ENCODE measurements at regions not wholly inside any gene's neighbourhood (a gene's known extent, or its start where the extent isn't known, plus 50 kb on each side); places are given as distances from the start of the nearest gene placed in this dataset.
"Not testable (repeated sequence)": the region's sequence is repeated elsewhere in the genome, so short reads cannot be mapped to it uniquely, and the experiment has no call there.

DNA sequence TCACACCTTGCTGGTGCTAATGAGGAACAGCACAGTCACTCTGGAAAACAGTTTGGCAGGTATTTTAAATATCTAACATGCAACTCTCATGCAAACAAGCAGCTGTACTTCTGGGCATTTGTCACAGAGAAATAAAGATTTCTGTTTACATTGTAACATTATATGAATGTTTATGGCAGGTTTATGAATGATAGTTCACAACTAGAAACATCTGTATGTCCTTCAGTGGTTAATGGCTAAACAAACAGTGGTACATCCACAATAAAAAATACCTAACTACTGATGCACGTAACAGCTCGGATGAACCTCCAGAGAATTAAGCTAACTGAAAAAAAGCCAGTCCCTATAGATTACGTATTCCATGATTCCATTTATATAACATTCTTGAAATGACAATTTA is 109.6 kb downstream of the GPR37 start:
- Mint-ChIP-seq H3K9me3 (peaks cover 3% of the 10 kb centered on the region), H3K27me3 (no peaks in the 10 kb centered on the region), H3K4me1 (no peaks in the 10 kb centered on the region), H3K4me3 (no peak overlapping the region), H3K36me3 (ENCODE audit: low read depth) (no peaks in the 10 kb centered on the region), H3K27ac (no peak overlapping the region)
- ATAC-seq (replicated peaks), result no peak

DNA sequence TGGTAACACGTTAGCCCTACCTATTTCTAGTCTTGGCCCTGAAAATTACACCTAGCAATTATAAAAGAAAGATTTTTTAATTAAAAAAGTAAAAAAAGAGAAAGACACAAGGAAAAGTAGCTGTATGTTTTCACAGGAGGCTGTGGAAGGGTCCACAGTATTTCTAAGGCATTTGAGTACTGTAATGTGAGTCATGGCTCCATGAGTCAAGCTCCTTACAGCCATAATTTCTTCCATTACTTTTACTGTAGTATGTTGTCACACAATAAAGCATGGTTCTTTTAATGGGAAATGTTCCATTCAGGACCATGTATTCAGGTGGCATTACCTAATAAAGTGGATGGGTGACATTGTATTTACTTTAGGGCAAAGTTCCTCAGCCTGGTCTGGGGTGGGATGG is 113.4 kb downstream of the GPR37 start:
- Mint-ChIP-seq H3K27ac (no peak overlapping the region), H3K4me3 (no peak overlapping the region), H3K9me3 (peaks cover 3% of the 10 kb centered on the region), H3K4me1 (peaks cover 17% of the 10 kb centered on the region), H3K36me3 (ENCODE audit: low read depth) (no peaks in the 10 kb centered on the region), H3K27me3 (no peaks in the 10 kb centered on the region)
- ATAC-seq (replicated peaks), result no peak

DNA sequence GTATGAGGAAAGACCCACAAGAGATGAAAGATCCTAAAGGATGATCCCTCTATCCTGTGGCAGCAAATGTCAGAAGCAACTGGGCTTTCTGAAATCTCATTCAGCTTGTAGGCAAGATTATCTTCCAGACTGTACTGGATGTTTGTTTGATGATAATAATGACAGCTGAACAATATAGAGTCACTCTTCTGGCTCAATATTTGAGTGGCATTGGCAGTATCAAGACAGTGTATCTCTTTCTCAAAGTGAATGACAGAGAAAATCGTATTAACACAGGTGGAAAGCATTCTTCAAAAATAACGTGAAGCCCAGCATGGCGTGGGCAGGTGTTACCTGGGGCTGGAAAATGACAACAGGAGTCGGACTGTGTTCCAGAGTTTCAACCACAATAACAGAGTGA is 114.5 kb downstream of the GPR37 start:
- no peaks in the 10 kb centered on the region for H3K27me3 Mint-ChIP-seq
- no peak for ATAC-seq (replicated peaks)
- H3K4me3 Mint-ChIP-seq, result no peak overlapping the region
- H3K4me1 Mint-ChIP-seq, result peaks cover 17% of the 10 kb centered on the region
- no peaks in the 10 kb centered on the region for H3K36me3 Mint-ChIP-seq (ENCODE audit: low read depth)
- no peak overlapping the region for H3K27ac Mint-ChIP-seq
- peaks cover 3% of the 10 kb centered on the region for H3K9me3 Mint-ChIP-seq

- ATAC-seq (replicated peaks), result no peak
- H3K27me3 Mint-ChIP-seq, result no peaks in the 10 kb centered on the region
- H3K4me3 Mint-ChIP-seq, result peak overlapping the region; percentile 68
- peaks cover 3% of the 10 kb centered on the region for H3K9me3 Mint-ChIP-seq
- peak overlapping the region; percentile 42 for H3K27ac Mint-ChIP-seq
- H3K36me3 Mint-ChIP-seq (ENCODE audit: low read depth), result no peaks in the 10 kb centered on the region
- peaks cover 17% of the 10 kb centered on the region for H3K4me1 Mint-ChIP-seq
Measured at GRCh38 chr7:124649397-124650014, 116.1 kb downstream of the GPR37 start.

DNA sequence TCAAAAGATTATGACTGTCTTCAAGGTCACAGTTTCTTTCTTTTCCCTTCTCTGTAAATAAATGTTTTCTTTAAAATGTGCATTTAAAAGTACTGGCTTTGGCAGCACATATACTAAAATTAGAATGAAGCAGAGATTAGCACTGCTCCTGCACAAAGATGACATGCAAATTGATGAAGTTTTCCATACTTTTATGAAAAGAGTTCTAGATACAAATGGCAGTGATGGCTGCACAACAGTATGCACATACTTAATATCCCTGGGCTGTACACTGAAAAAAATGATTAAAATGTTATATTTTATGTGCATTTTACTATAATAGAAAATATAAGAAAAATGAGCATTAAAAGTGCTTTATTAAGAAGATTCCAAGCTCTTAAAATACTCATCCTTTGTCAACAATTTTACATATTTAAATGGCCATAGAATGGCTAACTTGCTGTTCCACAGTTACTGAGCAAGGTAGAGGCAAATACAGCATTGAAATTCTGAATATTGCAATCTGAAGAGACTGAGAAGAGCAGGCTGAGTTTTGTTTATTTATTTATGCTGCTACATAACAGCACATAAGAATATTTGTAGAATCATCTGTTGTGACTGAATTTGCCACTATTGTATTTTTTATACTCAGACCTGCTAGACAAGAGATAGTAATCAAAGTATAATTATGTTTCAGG is 117.8 kb downstream of the GPR37 start:
- Mint-ChIP-seq H3K27ac (no peak overlapping the region), H3K36me3 (ENCODE audit: low read depth) (no peaks in the 10 kb centered on the region), H3K4me3 (no peak overlapping the region), H3K9me3 (peaks cover 3% of the 10 kb centered on the region), H3K4me1 (peaks cover 17% of the 10 kb centered on the region), H3K27me3 (no peaks in the 10 kb centered on the region)
- no peak for ATAC-seq (replicated peaks)

DNA sequence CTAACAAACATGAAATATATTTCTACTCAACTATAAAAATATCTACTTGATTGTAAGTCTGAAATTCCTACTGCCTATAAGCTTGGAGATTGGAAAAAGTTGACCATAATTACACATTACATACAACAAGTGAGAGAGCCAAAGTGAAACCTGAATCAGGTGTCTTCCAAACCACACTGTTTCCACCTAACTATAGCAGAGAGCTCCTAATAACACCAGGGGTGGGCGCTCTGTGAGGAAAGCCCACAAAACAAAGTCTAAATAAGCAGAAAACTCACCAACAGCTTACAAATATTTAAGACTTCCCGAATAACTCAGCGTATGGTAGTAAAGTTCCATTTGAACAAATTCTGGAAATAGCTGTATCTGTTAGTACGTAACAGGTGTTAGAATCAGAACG is 119.9 kb downstream of the GPR37 start:
- no peaks in the 10 kb centered on the region for H3K27me3 Mint-ChIP-seq
- H3K4me1 Mint-ChIP-seq, result peaks cover 17% of the 10 kb centered on the region
- H3K36me3 Mint-ChIP-seq (ENCODE audit: low read depth), result no peaks in the 10 kb centered on the region
- no peak overlapping the region for H3K27ac Mint-ChIP-seq
- ATAC-seq (replicated peaks), result no peak
- no peak overlapping the region for H3K4me3 Mint-ChIP-seq
- no peaks in the 10 kb centered on the region for H3K9me3 Mint-ChIP-seq

- no peak overlapping the region for H3K27ac Mint-ChIP-seq
- H3K4me3 Mint-ChIP-seq, result no peak overlapping the region
- H3K9me3 Mint-ChIP-seq, result no peaks in the 10 kb centered on the region
- H3K27me3 Mint-ChIP-seq, result no peaks in the 10 kb centered on the region
- H3K36me3 Mint-ChIP-seq (ENCODE audit: low read depth), result no peaks in the 10 kb centered on the region
- H3K4me1 Mint-ChIP-seq, result no peaks in the 10 kb centered on the region
- ATAC-seq (replicated peaks), result no peak
Measured at GRCh38 chr7:124643311-124643811, 122.2 kb downstream of the GPR37 start.

- Mint-ChIP-seq H3K4me1 (no peaks in the 10 kb centered on the region), H3K27me3 (no peaks in the 10 kb centered on the region), H3K4me3 (no peak overlapping the region), H3K27ac (no peak overlapping the region), H3K36me3 (ENCODE audit: low read depth) (no peaks in the 10 kb centered on the region), H3K9me3 (no peaks in the 10 kb centered on the region)
- no peak for ATAC-seq (replicated peaks)
Measured at GRCh38 chr7:124635416-124635815, 130.2 kb downstream of the GPR37 start.

- Mint-ChIP-seq H3K9me3 (no peaks in the 10 kb centered on the region), H3K4me3 (no peak overlapping the region), H3K27me3 (no peaks in the 10 kb centered on the region), H3K4me1 (no peaks in the 10 kb centered on the region), H3K36me3 (ENCODE audit: low read depth) (no peaks in the 10 kb centered on the region), H3K27ac (no peak overlapping the region)
- no peak for ATAC-seq (replicated peaks)
Measured at GRCh38 chr7:124633740-124634139, 131.9 kb downstream of the GPR37 start.

- Mint-ChIP-seq H3K4me1 (no peaks in the 10 kb centered on the region), H3K4me3 (no peak overlapping the region), H3K9me3 (no peaks in the 10 kb centered on the region), H3K27ac (no peak overlapping the region), H3K36me3 (ENCODE audit: low read depth) (no peaks in the 10 kb centered on the region), H3K27me3 (no peaks in the 10 kb centered on the region)
- ATAC-seq (replicated peaks), result no peak
Measured at GRCh38 chr7:124630395-124630794, 135.2 kb downstream of the GPR37 start.

DNA sequence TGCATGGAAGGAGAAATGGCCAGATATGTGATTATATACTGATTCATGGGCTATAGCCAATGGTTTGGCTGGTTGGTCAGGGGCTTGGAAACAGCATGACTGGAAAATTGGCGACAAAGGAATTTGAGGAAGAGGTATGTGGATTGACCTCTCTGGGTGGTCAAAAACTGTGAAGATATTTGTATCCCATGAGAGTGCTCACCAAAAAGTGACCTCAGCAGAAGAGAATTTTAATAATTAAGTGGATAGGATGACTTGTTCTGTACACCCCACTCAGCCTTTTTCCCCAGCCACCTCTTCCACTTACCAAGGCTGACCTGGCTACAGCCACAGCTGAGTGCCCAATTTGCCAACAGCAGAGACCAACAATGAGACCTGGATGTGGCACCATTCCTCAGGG is 146.7 kb downstream of the GPR37 start:
- ATAC-seq (replicated peaks), result no peak
- H3K27ac Mint-ChIP-seq, result no peak overlapping the region

DNA sequence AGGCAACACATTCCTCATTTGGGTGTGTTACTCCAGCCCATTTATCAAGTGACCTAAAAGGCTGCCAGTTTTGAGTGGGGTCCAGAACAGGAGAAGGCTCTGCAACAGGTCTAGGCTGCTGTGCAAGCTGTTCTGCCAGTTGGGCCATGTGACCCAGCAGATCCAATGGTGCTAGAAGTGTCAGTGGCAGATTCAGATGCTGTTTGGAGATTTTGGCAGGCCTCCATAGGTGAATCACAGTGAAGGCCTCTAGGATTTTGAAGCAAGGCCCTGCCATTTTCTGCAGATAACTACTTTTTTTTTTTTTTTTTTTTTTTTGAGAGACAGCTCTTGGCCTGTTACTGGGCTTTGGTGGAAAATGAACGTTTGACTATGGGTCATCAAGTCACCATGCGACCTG is 147.5 kb downstream of the GPR37 start:
- not testable (repeated sequence) for H3K27ac Mint-ChIP-seq; H3K27me3 Mint-ChIP-seq; H3K4me3 Mint-ChIP-seq; ATAC-seq (replicated peaks); H3K4me1 Mint-ChIP-seq; H3K9me3 Mint-ChIP-seq; H3K36me3 Mint-ChIP-seq (ENCODE audit: low read depth)

More for the DNA sequence above, 146.7 kb downstream of the GPR37 start:
- Mint-ChIP-seq H3K4me1 (no peaks in the 10 kb centered on the region), H3K9me3 (no peaks in the 10 kb centered on the region), H3K36me3 (ENCODE audit: low read depth) (no peaks in the 10 kb centered on the region), H3K27me3 (no peaks in the 10 kb centered on the region), H3K4me3 (no peak overlapping the region)

DNA sequence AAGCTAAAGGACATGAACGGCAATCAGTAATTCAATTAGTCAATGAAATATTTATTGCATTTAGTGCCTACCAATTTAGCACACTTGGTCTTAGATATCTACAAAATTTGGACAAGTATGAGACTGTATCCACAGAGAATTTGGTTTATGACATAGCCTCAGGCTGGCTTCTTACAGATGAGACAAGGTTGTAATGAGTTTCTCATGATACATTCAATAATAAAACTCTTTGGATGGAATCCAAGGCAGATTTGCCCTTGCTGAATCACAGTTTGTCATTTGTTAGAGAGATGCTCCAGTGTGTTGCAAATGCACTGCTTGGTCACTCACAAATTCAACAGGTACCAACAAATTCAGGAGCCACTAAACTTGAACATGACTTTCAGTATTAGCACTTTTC is 162.5 kb downstream of the GPR37 start:
- no peak overlapping the region for H3K4me3 Mint-ChIP-seq
- no peaks in the 10 kb centered on the region for H3K27me3 Mint-ChIP-seq
- no peaks in the 10 kb centered on the region for H3K36me3 Mint-ChIP-seq (ENCODE audit: low read depth)
- no peaks in the 10 kb centered on the region for H3K4me1 Mint-ChIP-seq
- no peak overlapping the region for H3K27ac Mint-ChIP-seq
- H3K9me3 Mint-ChIP-seq, result no peaks in the 10 kb centered on the region
- no peak for ATAC-seq (replicated peaks)

GRCh38 chr7:124597509-124597908 is 168.1 kb downstream of the GPR37 start:
- Mint-ChIP-seq H3K9me3 (no peaks in the 10 kb centered on the region), H3K27ac (no peak overlapping the region), H3K27me3 (no peaks in the 10 kb centered on the region), H3K4me1 (no peaks in the 10 kb centered on the region), H3K36me3 (ENCODE audit: low read depth) (no peaks in the 10 kb centered on the region), H3K4me3 (no peak overlapping the region)
- ATAC-seq (replicated peaks), result no peak

- Mint-ChIP-seq H3K9me3 (no peaks in the 10 kb centered on the region), H3K27ac (no peak overlapping the region), H3K27me3 (no peaks in the 10 kb centered on the region), H3K4me1 (no peaks in the 10 kb centered on the region), H3K4me3 (no peak overlapping the region), H3K36me3 (ENCODE audit: low read depth) (no peaks in the 10 kb centered on the region)
- ATAC-seq (replicated peaks), result no peak
Measured at GRCh38 chr7:124596881-124597280, 168.7 kb downstream of the GPR37 start.

All from activated T-helper 17 cell treated with anti-CD3 and anti-CD28 coated beads, Interleukin-2, amount 50 U/mL, for 72 hours (primary cell).